Glomerular endothelial cell (primary cell): ENCODE measurements at regions not wholly inside any gene's neighbourhood (a gene's known extent, or its start where the extent isn't known, plus 50 kb on each side); places are given as distances from the start of the nearest gene placed in this dataset.
"Not testable (repeated sequence)": the region's sequence is repeated elsewhere in the genome, so short reads cannot be mapped to it uniquely, and the experiment has no call there.

ENCODE experiments used
- DNase-seq: peaks from one replicate; pipeline ENCODE4 v3.0.0-alpha.2; 2011; ENCODE audit warnings: low read depth, low spot score; ENCODE audit errors: extremely low read depth

DNA sequence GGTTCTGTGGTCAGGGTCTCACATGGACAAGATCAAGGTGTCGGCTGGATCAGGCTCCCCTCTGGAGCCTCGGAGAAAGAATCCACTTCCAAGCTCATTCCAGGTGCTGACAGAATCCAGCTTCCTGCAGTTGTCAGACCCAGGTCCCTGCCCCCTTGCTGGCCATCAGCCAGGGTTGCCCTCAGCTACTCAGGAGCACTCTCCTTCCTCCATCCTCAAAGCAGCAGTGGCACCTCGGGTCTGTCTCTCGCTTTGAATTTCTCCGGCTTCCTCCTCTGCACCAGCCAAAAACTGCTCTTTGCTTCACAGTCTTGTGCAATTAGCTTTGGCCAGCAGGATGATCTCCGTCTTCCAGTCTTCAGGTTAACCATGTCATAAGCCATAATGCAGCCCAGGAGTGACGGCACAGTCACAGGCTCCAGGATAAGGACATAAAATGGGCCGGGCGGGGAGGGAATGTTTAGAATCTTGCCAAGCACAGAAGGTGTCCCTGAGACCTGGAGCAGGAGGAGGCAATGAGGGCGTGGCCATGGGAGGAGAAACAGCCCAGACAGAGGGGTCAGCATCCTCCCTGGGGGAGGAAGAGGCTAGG lies 79.4 kb upstream of the SLC25A33 start:
- no peak for DNase-seq

DNA sequence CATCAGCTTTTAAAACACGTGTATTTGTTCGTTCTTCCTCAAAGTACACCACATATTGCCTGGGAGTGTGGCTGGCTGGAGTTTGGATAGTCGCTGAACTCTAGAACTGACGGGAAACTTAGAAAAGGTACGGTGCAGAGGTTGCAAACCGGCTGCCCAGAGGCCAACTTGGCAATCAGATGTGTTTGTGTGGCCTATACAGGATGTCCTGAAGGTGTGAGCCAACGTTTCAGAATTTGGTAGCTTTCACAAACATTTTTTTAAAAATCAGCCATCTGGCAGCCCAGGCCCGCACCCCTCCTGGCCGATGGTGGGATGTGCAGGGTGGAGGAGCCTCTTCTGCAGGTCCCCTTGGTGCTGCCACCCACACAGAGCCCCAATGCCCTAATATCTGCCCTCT lies 73.6 kb upstream of the SLC25A33 start:
- no peak for DNase-seq

DNA sequence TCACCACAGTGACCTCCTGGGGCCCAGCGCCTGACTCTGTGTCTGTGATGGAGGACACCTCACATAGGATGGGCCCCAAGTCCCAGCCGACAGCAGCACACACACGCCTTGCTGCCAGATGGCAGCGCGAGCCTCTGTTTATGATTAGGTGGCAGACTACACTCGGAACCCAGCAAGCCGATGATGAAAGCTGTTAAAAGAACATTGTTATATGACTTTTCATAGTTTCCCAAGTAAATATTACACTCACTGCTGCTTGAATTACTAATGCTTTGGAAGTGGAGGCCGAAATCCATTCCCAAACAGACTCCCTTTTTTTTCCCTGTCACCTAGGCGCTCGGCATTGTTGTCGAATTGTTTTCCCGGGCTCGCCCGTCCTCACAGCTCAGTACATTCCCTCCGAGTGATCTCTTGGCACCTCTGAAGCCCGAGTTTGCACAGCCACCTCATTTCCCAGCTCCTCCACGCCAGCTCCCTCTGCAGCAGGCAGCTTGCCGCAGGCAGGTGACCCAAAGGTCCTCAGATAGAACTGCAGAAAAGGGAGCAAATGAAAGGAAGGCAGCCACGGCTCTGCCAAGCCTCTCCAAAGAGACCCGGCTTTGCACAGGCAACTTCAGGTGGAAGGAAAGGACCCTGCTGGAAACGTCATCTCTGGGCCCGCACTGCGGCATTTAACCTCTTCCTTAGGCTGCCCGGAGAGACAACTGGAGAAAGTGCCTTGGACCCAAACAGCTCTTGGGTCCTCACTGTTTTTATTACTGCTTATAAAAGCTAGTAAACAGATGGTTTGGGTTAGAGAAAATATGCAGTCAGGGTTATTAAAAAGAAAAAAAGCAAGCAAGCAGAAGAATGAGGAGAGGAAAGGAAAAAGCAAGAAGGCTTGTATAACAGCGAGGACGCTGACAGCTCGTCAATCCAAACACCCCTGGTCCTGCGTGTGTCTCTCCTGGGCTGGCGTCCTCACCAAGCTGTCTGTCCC lies 72.2 kb upstream of the SLC25A33 start:
- DNase-seq = no peak

DNA sequence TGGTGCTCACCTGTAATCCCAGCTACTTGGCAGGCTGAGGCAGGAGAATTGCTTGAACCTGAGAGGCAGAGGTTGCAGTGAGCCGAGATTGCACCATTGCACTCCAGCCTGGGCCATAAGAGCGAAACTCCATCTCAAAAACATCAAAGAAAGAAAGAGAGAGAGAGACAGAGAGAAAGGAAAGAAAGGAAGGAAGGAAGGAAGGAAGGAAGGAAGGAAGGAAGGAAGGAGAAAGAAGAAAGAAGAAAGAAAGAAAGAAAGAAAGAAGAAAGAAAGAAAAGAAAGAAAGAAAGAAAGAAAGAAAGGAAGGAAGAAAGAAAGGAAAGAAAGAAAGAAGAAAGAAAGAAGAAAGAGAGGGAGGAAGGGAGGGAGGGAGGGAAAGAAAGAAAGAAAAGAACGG lies 69.4 kb upstream of the SLC25A33 start:
- DNase-seq = not testable (repeated sequence)

DNA sequence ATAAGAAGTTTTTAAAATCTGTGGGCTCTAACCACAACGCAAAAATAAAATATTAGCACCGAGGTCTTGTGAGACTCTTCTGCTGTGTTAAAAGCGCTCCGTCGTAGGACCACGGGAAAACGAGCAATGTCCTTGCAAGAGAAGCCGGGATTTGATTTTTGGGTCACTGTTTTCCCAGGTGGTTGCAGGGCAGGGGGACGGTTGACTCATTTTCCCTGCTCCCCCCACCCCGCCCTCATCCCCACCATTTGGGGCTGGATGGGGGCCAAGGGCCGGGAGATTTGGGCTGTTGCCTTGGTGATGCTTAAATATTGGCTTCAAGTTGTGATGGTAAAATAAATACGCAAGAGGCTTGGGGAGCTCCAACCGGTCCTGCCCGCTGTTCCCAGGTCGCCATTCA lies 67.6 kb upstream of the SLC25A33 start:
- DNase-seq = no peak

DNA sequence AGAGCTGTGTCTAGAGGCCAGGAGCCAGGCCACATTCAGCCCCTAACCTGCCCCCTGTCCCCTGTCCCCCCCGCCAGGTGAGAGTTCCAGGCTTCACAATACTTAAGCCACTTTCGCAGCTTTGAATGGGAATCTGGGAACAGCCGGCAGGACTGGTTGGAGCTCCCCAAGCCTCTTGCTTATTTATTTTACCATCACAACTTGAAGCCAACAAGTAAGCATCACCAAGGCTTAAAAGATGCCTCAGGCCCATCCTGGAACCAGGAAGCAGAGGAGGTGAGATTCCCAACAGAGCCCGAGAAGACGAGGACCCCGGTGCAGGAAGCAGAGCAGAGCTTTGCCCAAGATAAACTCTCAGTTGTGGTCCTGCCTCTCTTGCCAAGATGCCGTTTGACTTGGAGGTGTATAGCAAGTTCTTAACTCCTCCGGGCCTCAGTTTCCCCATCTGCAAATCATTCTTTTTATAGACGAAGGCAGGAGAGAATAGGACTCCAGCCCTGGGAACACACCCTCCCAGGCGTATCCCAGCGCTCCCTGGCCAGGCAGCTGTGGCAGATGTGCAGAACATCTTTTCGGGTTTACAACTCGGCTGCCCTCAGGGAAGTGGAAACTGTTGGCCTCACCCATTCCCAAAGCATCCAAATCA lies 66.8 kb upstream of the SLC25A33 start:
- DNase-seq = no peak

DNA sequence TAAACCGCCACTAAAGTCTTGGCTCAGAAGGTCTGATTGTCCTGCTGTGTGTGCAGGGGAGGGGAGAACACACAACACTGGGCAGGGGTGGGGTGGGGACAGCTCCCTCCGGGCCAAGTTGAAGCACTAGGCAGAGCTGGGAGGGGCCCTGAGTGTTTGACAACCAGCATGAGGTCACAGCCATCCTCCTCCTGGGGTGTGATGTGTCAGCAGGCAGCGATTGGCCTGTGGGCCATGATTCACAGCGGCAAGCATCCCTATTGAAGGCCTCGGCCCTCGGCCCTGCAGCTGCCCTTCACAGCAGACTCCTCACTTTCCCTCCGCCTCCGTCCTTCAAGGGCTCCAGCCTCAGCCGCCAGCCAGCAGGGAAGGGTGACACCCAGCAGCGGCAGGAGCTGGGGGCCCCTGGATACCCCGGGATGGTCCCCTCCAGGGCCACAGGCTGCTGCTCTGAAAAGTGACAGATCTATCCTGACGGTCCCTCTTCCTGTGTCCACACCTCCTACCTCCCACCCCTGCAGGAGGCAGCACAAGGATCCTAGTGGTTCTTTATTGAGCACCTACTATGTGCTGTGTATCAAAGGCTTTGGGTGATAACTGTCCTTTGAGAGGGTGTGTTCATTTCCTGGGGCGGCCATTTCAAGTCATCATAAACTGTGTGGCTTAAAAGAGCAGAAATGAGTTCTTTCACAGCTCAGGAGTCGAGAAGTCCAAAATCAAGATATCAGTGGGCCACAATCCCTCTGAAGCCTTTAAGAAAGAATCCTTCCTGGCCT lies 66.0 kb upstream of the SLC25A33 start:
- DNase-seq = no peak

DNA sequence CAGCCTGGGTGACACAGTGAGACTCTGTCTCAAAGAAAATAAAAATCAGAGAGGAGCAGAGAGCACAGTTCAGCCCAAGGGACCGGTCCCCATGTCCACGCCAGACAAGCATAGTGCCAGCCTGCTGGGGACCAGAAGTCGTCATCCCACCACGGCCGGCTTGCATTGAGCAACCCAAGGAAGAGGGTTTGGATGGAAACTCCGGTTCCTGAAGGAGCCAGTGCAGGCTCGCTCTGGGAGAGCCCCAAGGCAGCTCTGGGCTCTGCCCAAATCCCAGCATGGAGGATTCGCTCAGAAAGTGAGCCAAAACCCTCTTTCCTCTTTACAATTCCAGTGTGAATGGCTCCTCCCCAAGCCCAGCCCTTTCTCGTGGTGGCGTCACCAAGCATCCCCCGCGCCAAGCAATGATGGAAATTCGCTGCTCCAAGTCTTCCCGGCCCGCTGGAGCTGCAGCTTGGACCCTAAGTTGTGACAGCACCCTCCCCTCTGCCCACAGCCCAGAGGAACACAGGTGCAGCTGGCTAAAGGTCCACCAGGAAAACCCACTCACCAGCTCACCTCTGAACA lies 64.1 kb upstream of the SLC25A33 start:
- DNase-seq = no peak

DNA sequence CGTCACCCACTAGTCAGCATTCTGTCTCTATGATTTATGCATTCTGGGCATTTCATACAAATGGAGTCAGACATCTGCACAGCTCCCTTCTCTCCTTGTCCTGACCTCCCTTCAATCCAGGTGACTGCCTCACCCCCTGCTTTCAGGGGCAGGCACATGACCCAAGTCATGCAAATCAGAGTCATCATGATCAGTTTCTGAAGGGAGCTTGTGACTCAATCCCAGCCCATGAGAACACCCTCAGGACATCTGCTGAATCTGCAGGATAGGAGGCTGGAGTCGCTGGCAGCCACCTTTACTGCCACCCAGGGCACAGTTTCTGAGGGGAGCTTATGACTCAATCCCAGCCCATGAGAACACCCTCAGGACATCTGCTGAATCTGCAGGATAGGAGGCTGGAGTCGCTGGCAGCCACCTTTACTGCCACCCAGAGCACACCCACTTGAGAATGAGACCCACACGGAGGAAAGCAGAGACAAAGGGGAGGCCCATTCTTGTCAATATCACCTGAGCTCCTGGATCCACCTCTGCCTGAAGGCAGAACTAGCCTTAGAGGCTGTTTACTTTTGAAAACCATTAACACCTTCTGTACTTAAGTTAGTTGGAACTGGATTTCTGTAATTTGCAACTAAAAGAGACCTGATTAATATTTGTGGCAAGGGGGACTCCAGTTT lies 62.3 kb upstream of the SLC25A33 start:
- DNase-seq = no peak

DNA sequence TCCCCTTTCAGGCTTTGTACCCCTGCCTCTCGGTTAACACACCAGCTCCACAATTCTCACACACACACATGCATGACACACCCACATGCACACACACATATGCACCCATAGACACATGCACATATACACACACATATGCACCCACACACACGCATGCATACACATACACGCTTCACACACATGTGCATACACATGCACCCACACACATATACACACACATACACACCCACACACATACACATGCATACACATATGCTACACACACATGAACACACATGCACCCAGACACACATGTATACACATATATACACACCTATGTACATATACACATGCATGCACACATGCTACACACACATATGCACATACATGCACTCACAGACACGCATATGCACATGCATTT lies 61.7 kb upstream of the SLC25A33 start:
- no peak for DNase-seq

DNA sequence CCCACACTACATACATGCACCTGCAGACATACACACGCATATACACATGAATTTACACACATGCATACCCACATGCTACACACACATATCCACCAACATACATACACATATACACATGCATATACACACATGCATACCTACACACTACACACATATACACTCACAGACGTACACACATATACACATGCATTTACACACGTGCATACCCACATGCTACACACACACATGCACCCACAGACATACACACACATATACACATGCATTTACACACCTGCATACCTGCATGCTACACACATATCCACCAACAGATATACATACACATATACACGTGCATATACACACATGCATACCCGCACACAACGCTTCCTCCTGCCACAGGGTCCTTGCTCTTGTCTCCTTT lies 61.2 kb upstream of the SLC25A33 start:
- DNase-seq = no peak

DNA sequence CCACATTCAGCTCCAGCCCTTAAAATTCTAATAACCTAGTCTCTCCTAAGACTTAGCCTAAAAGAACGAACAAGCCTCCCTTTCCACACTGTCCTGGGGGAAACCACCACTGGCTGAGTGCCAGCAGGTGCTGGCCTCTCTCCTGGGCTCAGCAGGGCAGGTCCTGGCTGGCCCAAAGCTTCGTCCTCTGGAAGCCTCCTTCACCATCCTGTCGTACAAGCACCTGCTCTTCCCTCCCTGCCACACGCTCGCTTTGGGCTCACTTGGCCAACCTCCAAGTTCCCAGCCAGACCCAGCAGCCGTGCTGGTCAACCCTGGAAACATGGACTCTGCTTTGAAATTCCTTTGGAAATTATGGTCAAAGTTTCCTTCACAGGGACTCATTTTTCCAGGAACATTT lies 58.2 kb upstream of the SLC25A33 start:
- no peak for DNase-seq

DNA sequence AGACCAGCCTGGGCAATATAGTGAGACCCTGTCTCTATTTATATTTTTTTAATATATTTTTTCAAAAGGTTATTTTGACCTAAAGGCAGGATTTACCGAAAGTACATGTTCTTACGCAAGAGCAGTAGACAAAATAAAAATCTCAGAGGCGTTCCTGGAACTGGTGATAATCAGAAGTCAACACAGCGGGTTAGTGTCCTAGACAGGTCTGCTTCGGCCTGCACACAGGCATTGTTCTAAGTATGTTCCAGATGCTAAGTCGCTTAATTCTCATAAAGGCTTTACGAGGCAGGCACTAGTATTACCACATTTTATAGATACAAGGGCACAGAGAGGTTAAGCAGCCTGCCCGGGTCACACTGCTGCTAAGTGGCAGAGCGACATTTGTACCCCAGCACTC lies 56.9 kb upstream of the SLC25A33 start:
- no peak for DNase-seq

DNA sequence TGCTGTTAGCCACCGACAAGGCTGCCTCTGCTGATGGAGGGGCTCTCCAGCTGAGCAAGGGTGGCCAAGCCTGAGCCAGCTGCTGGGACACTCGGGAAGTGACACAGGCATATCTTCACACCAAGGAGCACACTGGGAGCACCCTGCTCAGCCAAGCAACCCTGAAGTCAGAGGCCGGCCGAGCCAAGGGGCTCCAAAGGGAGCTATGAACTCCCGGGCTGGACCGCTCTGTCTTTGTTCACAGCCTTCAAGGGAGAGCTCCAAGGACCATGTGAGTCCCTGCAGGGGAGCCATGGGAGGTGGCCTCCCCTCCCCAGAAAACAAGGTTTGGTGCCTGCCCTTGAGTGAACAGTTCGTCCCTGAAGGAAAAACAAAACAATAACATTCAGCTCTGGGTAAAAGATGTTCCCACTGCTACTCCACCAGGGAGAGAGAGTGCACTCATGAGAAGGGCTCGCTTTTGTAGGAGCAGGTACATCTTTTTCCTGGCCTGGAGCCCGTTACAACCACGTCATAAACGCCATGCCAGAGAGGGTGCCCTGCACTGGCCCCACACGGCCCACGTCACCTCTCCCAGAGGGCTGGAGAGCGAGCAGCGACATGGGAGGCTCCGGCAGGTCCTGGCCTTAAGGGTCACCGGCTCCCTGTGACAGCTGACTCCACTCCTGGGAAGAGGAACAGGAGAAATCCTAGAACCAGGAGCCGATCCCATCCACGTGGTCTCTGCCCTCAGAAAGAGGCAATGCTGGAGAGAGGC lies 56.3 kb upstream of the SLC25A33 start:
- DNase-seq = no peak

DNA sequence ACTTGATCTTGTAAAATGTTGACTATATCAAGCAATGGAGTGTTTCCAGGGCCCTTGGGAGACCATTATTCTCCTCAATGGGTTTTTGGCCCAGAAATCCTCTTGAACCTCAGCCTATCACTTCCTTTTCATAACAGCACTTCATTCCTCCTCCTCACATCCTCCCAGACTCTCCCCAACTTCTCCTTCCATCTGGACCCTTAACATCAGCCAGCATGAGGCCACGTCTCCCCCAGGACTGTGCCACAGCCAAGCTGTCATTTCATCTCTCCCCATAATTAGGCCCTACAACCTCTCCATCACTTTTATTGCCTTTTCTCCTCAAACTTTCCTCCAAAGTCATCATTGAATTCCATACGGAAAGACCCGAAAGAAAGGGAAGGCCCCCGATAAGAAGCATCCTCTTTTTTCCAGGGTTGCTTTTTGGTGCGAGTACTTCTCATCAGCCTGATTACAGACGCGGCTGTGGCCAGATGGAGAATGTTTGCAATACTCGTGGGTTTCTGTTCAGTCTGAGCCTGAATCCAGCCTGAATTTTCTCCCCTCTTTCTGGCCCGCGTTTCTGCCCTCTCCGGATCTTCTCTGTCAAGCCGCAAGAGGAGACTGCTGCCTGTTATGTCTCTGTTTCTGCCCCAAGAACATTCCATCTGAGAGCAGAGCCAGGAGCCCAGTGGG lies 52.7 kb upstream of the SLC25A33 start:
- no peak for DNase-seq
